HUDEP-2 (cell line): ENCODE measurements at regions not wholly inside any gene's neighbourhood (a gene's known extent, or its start where the extent isn't known, plus 50 kb on each side); places are given as distances from the start of the nearest gene placed in this dataset.
"Not testable (repeated sequence)": the region's sequence is repeated elsewhere in the genome, so short reads cannot be mapped to it uniquely, and the experiment has no call there.

Experiments used
- DNase-seq, 76 experiments: peaks; one replicate each; lab custom pipeline; 2025; ENCODE audit not compliant: unreplicated experiment in 76 of 76; lab: John Stamatoyannopoulos, UW

GRCh38 chr3:67064105-67064504 lies 66.0 kb downstream of the KBTBD8 start:
- DNase-seq = no peak

- DNase-seq = no peak
These were observed 69.1 kb downstream of the KBTBD8 start for GRCh38 chr3:67067251-67067650.

GRCh38 chr3:67072640-67073039 lies 74.5 kb downstream of the KBTBD8 start:
- DNase-seq = not testable (repeated sequence)

GRCh38 chr3:67073812-67074211 lies 75.7 kb downstream of the KBTBD8 start:
- no peak for DNase-seq

GRCh38 chr3:67075295-67075694 lies 77.2 kb downstream of the KBTBD8 start:
- no peak for DNase-seq

- DNase-seq = no peak
These were observed 78.5 kb downstream of the KBTBD8 start for GRCh38 chr3:67076607-67077006.

- no peak for DNase-seq
These were observed 79.5 kb downstream of the KBTBD8 start for GRCh38 chr3:67077656-67078055.

- no peak for DNase-seq
These were observed 84.5 kb downstream of the KBTBD8 start for GRCh38 chr3:67082533-67083024.

GRCh38 chr3:67083277-67083676 lies 85.2 kb downstream of the KBTBD8 start:
- no peak for DNase-seq

GRCh38 chr3:67087788-67088187 lies 89.7 kb downstream of the KBTBD8 start:
- DNase-seq = no peak

- DNase-seq = no peak
These were observed 92.4 kb downstream of the KBTBD8 start for GRCh38 chr3:67090474-67090873.

- DNase-seq = no peak
These were observed 95.2 kb downstream of the KBTBD8 start for GRCh38 chr3:67093305-67093704.

- no peak for DNase-seq
These were observed 96.1 kb downstream of the KBTBD8 start for GRCh38 chr3:67094167-67094566.

GRCh38 chr3:67094774-67095173 lies 96.7 kb downstream of the KBTBD8 start:
- no peak for DNase-seq

GRCh38 chr3:67104388-67104787 lies 106.3 kb downstream of the KBTBD8 start:
- DNase-seq = no peak

GRCh38 chr3:67106874-67107273 lies 108.8 kb downstream of the KBTBD8 start:
- no peak for DNase-seq

- DNase-seq = peak in 6 of 76 experiments; percentile 2 to 8 (median 6)
These were observed 111.6 kb downstream of the KBTBD8 start for GRCh38 chr3:67109651-67110204.

- peak in 69 of 76 experiments; percentile 4 to 82 (median 56) for DNase-seq
These were observed 115.8 kb downstream of the KBTBD8 start for GRCh38 chr3:67113802-67114407.

- no peak for DNase-seq
These were observed 120.0 kb downstream of the KBTBD8 start for GRCh38 chr3:67118122-67118521.

- no peak for DNase-seq
These were observed 120.5 kb downstream of the KBTBD8 start for GRCh38 chr3:67118635-67119034.

GRCh38 chr3:67123914-67124313 lies 125.8 kb downstream of the KBTBD8 start:
- DNase-seq = no peak

- DNase-seq = no peak
These were observed 129.1 kb downstream of the KBTBD8 start for GRCh38 chr3:67127254-67127653.

- DNase-seq = no peak
These were observed 144.3 kb downstream of the KBTBD8 start for GRCh38 chr3:67142432-67142831.
